ENCODE measurements at regions not wholly inside any gene's neighbourhood (a gene's known extent, or its start where the extent isn't known, plus 50 kb on each side); places are given as distances from the start of the nearest gene placed in this dataset.

DNA sequence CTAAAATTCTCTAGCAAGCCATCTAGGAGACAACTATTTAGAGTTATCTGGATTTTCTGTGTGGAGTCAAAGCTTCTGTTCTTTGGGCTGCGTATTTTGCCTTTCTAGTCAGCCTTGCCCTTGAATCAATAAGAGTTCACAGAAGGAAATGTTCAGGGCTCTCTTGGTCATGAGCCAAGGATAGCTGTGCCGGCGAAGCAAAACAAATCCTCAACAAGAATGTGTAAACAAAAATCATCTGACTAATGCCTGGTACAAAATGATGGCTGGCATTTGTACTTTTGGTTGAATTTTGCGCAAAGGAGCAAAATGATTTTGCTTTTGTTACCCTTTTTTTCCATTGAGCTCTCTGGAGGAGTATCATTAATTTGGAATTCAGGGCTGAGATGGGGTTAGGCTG is 171.1 kb downstream of the DACT1 start:
- TF ChIP-seq CTCF (IDR thresholded peaks at IDR 0.05 in 4 of 5, conservative IDR thresholded peaks at IDR 0.05 in 1 of 5), result no peak
- TF ChIP-seq POLR2A (IDR thresholded peaks at IDR 0.05), result no peak

Data from gastrocnemius medialis (tissue), 4 donors.